Neural progenitor cell (in vitro differentiated cells): ENCODE measurements at regions not wholly inside any gene's neighbourhood (a gene's known extent, or its start where the extent isn't known, plus 50 kb on each side); places are given as distances from the start of the nearest gene placed in this dataset.

Source experiments
- DNase-seq: peaks from one replicate; pipeline ENCODE4 v3.0.0-alpha.2; 2016; ENCODE audit warnings: low spot score
- H2AFZ ChIP-seq: fragments of 200-600 bp; sonication (generic); replicated peaks from 2 replicates; pipeline ENCODE4 v1.6.1; 2016; ENCODE audit warnings: antibody characterized with exemption
- H3F3A ChIP-seq: fragments of 200-600 bp; sonication (generic); 2 replicates; pipeline ENCODE4 v1.6.1; 2016; ENCODE audit warnings: antibody characterized with exemption, low read depth
- H3K27ac ChIP-seq: fragments of 200-600 bp; sonication (generic); 2 replicates; pipeline ENCODE4 v1.5.1; 2016; ENCODE audit warnings: mild to moderate bottlenecking
- H3K27me3 ChIP-seq: fragments of 200-600 bp; sonication (generic); 2 replicates; pipeline ENCODE4 v1.6.1; 2016; ENCODE audit warnings: mild to moderate bottlenecking, moderate library complexity
- H3K36me3 ChIP-seq: fragments of 200-600 bp; sonication (generic); 2 replicates; pipeline ENCODE4 v1.5.1; 2016
- H3K4me1 ChIP-seq: fragments of 200-600 bp; sonication (generic); 2 replicates; pipeline ENCODE4 v1.6.1; 2016; ENCODE audit warnings: mixed run types
- H3K4me2 ChIP-seq: fragments of 200-600 bp; sonication (generic); 2 replicates; pipeline ENCODE4 v1.6.1; 2016
- H3K4me3 ChIP-seq: fragments of 200-600 bp; sonication (generic); 2 replicates; pipeline ENCODE4 v1.5.1; 2016
- H3K79me2 ChIP-seq: fragments of 200-600 bp; sonication (generic); 2 replicates; pipeline ENCODE4 v1.6.1; 2016; ENCODE audit warnings: low read depth
- H3K9ac ChIP-seq: fragments of 200-600 bp; sonication (generic); 2 replicates; pipeline ENCODE4 v1.6.1; 2016
- H3K9me3 ChIP-seq: fragments of 200-600 bp; sonication (generic); 2 replicates; pipeline ENCODE4 v1.5.1; 2016; ENCODE audit warnings: low read depth
- H4K20me1 ChIP-seq: fragments of 200-600 bp; sonication (generic); 2 replicates; pipeline ENCODE4 v1.6.1; 2016; ENCODE audit warnings: low read depth
- H3K27ac Mint-ChIP-seq: 3 replicates; pipeline ENCODE4 v1.8.0; 2021; ENCODE audit warnings: mixed read lengths
- H3K27me3 Mint-ChIP-seq: 2 replicates; pipeline ENCODE4 v1.8.0; 2022; ENCODE audit warnings: low read depth, mild to moderate bottlenecking, inconsistent platforms, moderate library complexity, mixed read lengths; ENCODE audit not compliant: insufficient read depth
- H3K36me3 Mint-ChIP-seq: 3 replicates; pipeline ENCODE4 v1.8.0; 2021; ENCODE audit warnings: mixed read lengths
- H3K4me1 Mint-ChIP-seq: 3 replicates; pipeline ENCODE4 v1.8.0; 2021; ENCODE audit warnings: mixed read lengths
- H3K4me3 Mint-ChIP-seq: 3 replicates; pipeline ENCODE4 v1.8.0; 2021; ENCODE audit warnings: mild to moderate bottlenecking, moderate library complexity, mixed read lengths
- H3K9me3 Mint-ChIP-seq: 3 replicates; pipeline ENCODE4 v1.8.0; 2020; ENCODE audit warnings: mixed read lengths
- CTCF ChIP-seq: fragments of 200-600 bp; sonication (generic); IDR thresholded peaks from 2 replicates; pipeline ENCODE4 v1.5.1; 2017; ENCODE audit warnings: antibody characterized with exemption, mild to moderate bottlenecking
- EZH2 ChIP-seq: fragments of 200-600 bp; sonication (generic); IDR thresholded peaks from 2 replicates; pipeline ENCODE4 v1.6.1; 2017; ENCODE audit warnings: antibody characterized with exemption, mild to moderate bottlenecking, moderate library complexity
- EZH2phosphoT487 ChIP-seq: fragments of 200-600 bp; sonication (generic); IDR thresholded peaks from 2 replicates; pipeline ENCODE4 v1.6.1; 2017; ENCODE audit warnings: antibody characterized with exemption

GRCh38 chr11:127461241-127462064 lies 460.9 kb upstream of the KIRREL3 start:
- Histone ChIP-seq H3F3A (peaks cover 20% of the 10 kb centered on the region), H3K27ac (no peak overlapping the region), H4K20me1 (peaks cover 13% of the 10 kb centered on the region), H3K4me1 (peaks cover 39% of the 10 kb centered on the region), H3K79me2 (no peaks in the 10 kb centered on the region), H2AFZ (no peak overlapping the region), H3K4me2 (peak overlapping the region; percentile 63), H3K36me3 (no peaks in the 10 kb centered on the region), H3K4me3 (peak overlapping the region; percentile 19), H3K27me3 (no peaks in the 10 kb centered on the region), H3K9ac (no peak overlapping the region), H3K9me3 (no peaks in the 10 kb centered on the region)
- peak; percentile 39 for DNase-seq
- Mint-ChIP-seq H3K4me1 (peaks cover 55% of the 10 kb centered on the region), H3K4me3 (no peak overlapping the region), H3K36me3 (no peaks in the 10 kb centered on the region), H3K27ac (no peak overlapping the region), H3K27me3 (peaks cover 2% of the 10 kb centered on the region), H3K9me3 (no peaks in the 10 kb centered on the region)
- TF ChIP-seq CTCF (no peak), EZH2 (no peak), EZH2phosphoT487 (no peak)

GRCh38 chr11:127458561-127458960 lies 458.0 kb upstream of the KIRREL3 start:
- Histone ChIP-seq H3K27me3 (no peaks in the 10 kb centered on the region), H3K9ac (no peak overlapping the region), H3K9me3 (no peaks in the 10 kb centered on the region), H3K27ac (no peak overlapping the region), H3K4me3 (no peak overlapping the region), H3K79me2 (no peaks in the 10 kb centered on the region), H3K36me3 (no peaks in the 10 kb centered on the region), H2AFZ (no peak overlapping the region), H3K4me1 (peaks cover 48% of the 10 kb centered on the region), H3F3A (peaks cover 20% of the 10 kb centered on the region), H3K4me2 (peak overlapping the region; percentile 9), H4K20me1 (peaks cover 13% of the 10 kb centered on the region)
- Mint-ChIP-seq H3K4me1 (peaks cover 48% of the 10 kb centered on the region), H3K36me3 (no peaks in the 10 kb centered on the region), H3K27ac (no peak overlapping the region), H3K4me3 (no peak overlapping the region), H3K27me3 (peaks cover 2% of the 10 kb centered on the region), H3K9me3 (no peaks in the 10 kb centered on the region)
- TF ChIP-seq EZH2 (no peak), CTCF (no peak), EZH2phosphoT487 (no peak)
- DNase-seq = no peak

- Mint-ChIP-seq H3K4me1 (peaks cover 24% of the 10 kb centered on the region), H3K4me3 (no peak overlapping the region), H3K27ac (no peak overlapping the region), H3K36me3 (no peaks in the 10 kb centered on the region), H3K27me3 (peaks cover 6% of the 10 kb centered on the region), H3K9me3 (no peaks in the 10 kb centered on the region)
- Histone ChIP-seq H3K27me3 (no peaks in the 10 kb centered on the region), H4K20me1 (no peaks in the 10 kb centered on the region), H3F3A (no peaks in the 10 kb centered on the region), H3K9ac (no peak overlapping the region), H3K9me3 (no peaks in the 10 kb centered on the region), H3K4me1 (peaks cover 28% of the 10 kb centered on the region), H3K27ac (no peak overlapping the region), H2AFZ (no peak overlapping the region), H3K4me3 (no peak overlapping the region), H3K36me3 (no peaks in the 10 kb centered on the region), H3K4me2 (peak overlapping the region; percentile 52), H3K79me2 (no peaks in the 10 kb centered on the region)
- no peak for TF ChIP-seq EZH2phosphoT487
- TF ChIP-seq CTCF = no peak
- no peak for TF ChIP-seq EZH2
- DNase-seq = peak; percentile 20
Measured at GRCh38 chr11:127454856-127455255, 454.3 kb upstream of the KIRREL3 start.
